GM12892 (cell line): ENCODE measurements at regions not wholly inside any gene's neighbourhood (a gene's known extent, or its start where the extent isn't known, plus 50 kb on each side); places are given as distances from the start of the nearest gene placed in this dataset.

Experiments
- POLR2A ChIP-seq: IDR thresholded peaks from 2 replicates; pipeline ENCODE4 v1.6.1; 2011; ENCODE audit warnings: low read depth, low read length, control low read depth
- POLR2AphosphoS5 ChIP-seq: IDR thresholded peaks from 2 replicates; pipeline ENCODE4 v1.6.1; 2011; ENCODE audit warnings: low read depth, low read length, control low read depth

- no peak for TF ChIP-seq POLR2A
- no peak for TF ChIP-seq POLR2AphosphoS5
Observed at GRCh38 chr2:40937284-40937683, 485.4 kb upstream of the SLC8A1 start.
